Bronchial epithelial cell (primary cell): ENCODE measurements at regions not wholly inside any gene's neighbourhood (a gene's known extent, or its start where the extent isn't known, plus 50 kb on each side); places are given as distances from the start of the nearest gene placed in this dataset.
"Not testable (repeated sequence)": the region's sequence is repeated elsewhere in the genome, so short reads cannot be mapped to it uniquely, and the experiment has no call there.

Experiments used
- DNase-seq: peaks from one replicate; pipeline ENCODE4 v3.0.0-alpha.2; 2010; ENCODE audit warnings: low read depth
- FAIRE-seq: peaks from 2 replicates; lab custom pipeline; 2011; peaks lifted over from hg19 to GRCh38; lab: Jason Lieb, UNC
- H3K27me3 ChIP-seq: 2 replicates; pipeline ENCODE4 v1.5.1; 2011; ENCODE audit warnings: low read length; ENCODE audit not compliant: control insufficient read depth, insufficient read depth
- H3K36me3 ChIP-seq: 2 replicates; pipeline ENCODE4 v1.5.1; 2011; ENCODE audit warnings: low read length; ENCODE audit not compliant: control insufficient read depth, insufficient read depth
- H3K4me3 ChIP-seq: 2 replicates; pipeline ENCODE4 v1.5.1; 2011; ENCODE audit warnings: mild to moderate bottlenecking, low read depth, low read length, control low read depth
- CTCF ChIP-seq: IDR thresholded peaks from 2 replicates; pipeline ENCODE4 v1.5.1; 2011; ENCODE audit warnings: mild to moderate bottlenecking, moderate library complexity, low read length, control low read depth, inconsistent platforms; ENCODE audit not compliant: insufficient read depth, severe bottlenecking

- not testable (repeated sequence) for H3K36me3 ChIP-seq, H3K27me3 ChIP-seq, DNase-seq, H3K4me3 ChIP-seq, FAIRE-seq
Observed at GRCh38 chr2:181737302-181737701, 57.0 kb upstream of the NEUROD1 start.

- H3K4me3 ChIP-seq, result no peak overlapping the region
- H3K36me3 ChIP-seq, result no peaks in the 10 kb centered on the region
- peak; percentile 16 for DNase-seq
- no peak for FAIRE-seq
- H3K27me3 ChIP-seq, result no peaks in the 10 kb centered on the region
- no peak for TF ChIP-seq CTCF
Observed at GRCh38 chr2:181738074-181738473, 57.8 kb upstream of the NEUROD1 start.

GRCh38 chr2:181738563-181738962, 58.2 kb upstream of the NEUROD1 start:
- no peak for FAIRE-seq
- no peak for DNase-seq
- H3K36me3 ChIP-seq, result no peaks in the 10 kb centered on the region
- no peak for TF ChIP-seq CTCF
- H3K27me3 ChIP-seq, result no peaks in the 10 kb centered on the region
- H3K4me3 ChIP-seq, result no peak overlapping the region

GRCh38 chr2:181741756-181742155, 61.4 kb upstream of the NEUROD1 start:
- no peak for TF ChIP-seq CTCF
- no peak for FAIRE-seq
- Histone ChIP-seq H3K4me3 (no peak overlapping the region), H3K27me3 (no peaks in the 10 kb centered on the region), H3K36me3 (no peaks in the 10 kb centered on the region)
- peak; percentile 71 for DNase-seq

- no peak for FAIRE-seq
- DNase-seq, result no peak
- H3K27me3 ChIP-seq, result no peaks in the 10 kb centered on the region
- no peaks in the 10 kb centered on the region for H3K36me3 ChIP-seq
- H3K4me3 ChIP-seq, result no peak overlapping the region
- TF ChIP-seq CTCF, result no peak
Observed at GRCh38 chr2:181742361-181742760, 62.0 kb upstream of the NEUROD1 start.

GRCh38 chr2:181742922-181743722, 62.8 kb upstream of the NEUROD1 start:
- H3K4me3 ChIP-seq, result no peak overlapping the region
- DNase-seq, result peak; percentile 61
- no peaks in the 10 kb centered on the region for H3K36me3 ChIP-seq
- TF ChIP-seq CTCF, result peak; percentile 52
- FAIRE-seq, result no peak
- H3K27me3 ChIP-seq, result no peaks in the 10 kb centered on the region
